Mesenchymal stem cell (in vitro differentiated cells and primary cell): ENCODE measurements at regions not wholly inside any gene's neighbourhood (a gene's known extent, or its start where the extent isn't known, plus 50 kb on each side); places are given as distances from the start of the nearest gene placed in this dataset.

Source experiments
- DNase-seq: peaks from one replicate; pipeline ENCODE4 v3.0.0-alpha.2; 2013
- H2AFZ ChIP-seq: one replicate; pipeline ENCODE4 v1.6.1; 2013; ENCODE audit warnings: low read depth, mild to moderate bottlenecking, control low read depth, inconsistent platforms, low read length, moderate library complexity
- H2AK5ac ChIP-seq: 2 replicates; pipeline ENCODE4 v1.6.1; 2013; ENCODE audit warnings: low read length, moderate library complexity, mild to moderate bottlenecking, inconsistent platforms; ENCODE audit not compliant: severe bottlenecking
- H2BK120ac ChIP-seq: one replicate; pipeline ENCODE4 v1.6.1; 2013; ENCODE audit warnings: low read depth, mild to moderate bottlenecking, inconsistent platforms, low read length, moderate library complexity
- H2BK12ac ChIP-seq, 2 experiments: one replicate each; pipeline ENCODE4 v1.6.1; 2013; ENCODE audit warnings: inconsistent platforms in 2 of 2, low read length in 2 of 2, mild to moderate bottlenecking in 2 of 2, moderate library complexity in 2 of 2, control low read depth in 1 of 2
- H2BK15ac ChIP-seq: one replicate; pipeline ENCODE4 v1.6.1; 2013; ENCODE audit warnings: mild to moderate bottlenecking, low read depth, inconsistent platforms; ENCODE audit not compliant: poor library complexity, severe bottlenecking
- H2BK5ac ChIP-seq: 2 replicates; pipeline ENCODE4 v1.6.1; 2013; ENCODE audit warnings: low read depth, mild to moderate bottlenecking, low read length, control low read depth, inconsistent platforms; ENCODE audit not compliant: poor library complexity, severe bottlenecking
- H3K14ac ChIP-seq, 2 experiments: one replicate each; pipeline ENCODE4 v1.6.1; 2013; ENCODE audit warnings: inconsistent platforms in 2 of 2, low read length in 2 of 2, control low read depth in 1 of 2, mild to moderate bottlenecking in 1 of 2, moderate library complexity in 1 of 2
- H3K18ac ChIP-seq, 2 experiments: one replicate each; pipeline ENCODE4 v1.6.1; 2013; ENCODE audit warnings: inconsistent platforms in 2 of 2, low read length in 2 of 2, control low read depth in 1 of 2, low read depth in 1 of 2, mild to moderate bottlenecking in 1 of 2
- H3K23ac ChIP-seq, 2 experiments: one replicate each; pipeline ENCODE4 v1.6.1; 2013; ENCODE audit warnings: inconsistent platforms in 2 of 2, low read length in 2 of 2, mild to moderate bottlenecking in 2 of 2, moderate library complexity in 2 of 2, control low read depth in 1 of 2
- H3K27ac ChIP-seq: 2 replicates; pipeline ENCODE4 v1.5.1; 2013; ENCODE audit warnings: mild to moderate bottlenecking, moderate library complexity, low read length, control low read depth, inconsistent platforms; ENCODE audit not compliant: poor library complexity, severe bottlenecking
- H3K27me3 ChIP-seq, 2 experiments: 2 replicates each; pipeline versions ENCODE4 v1.6.1 to v1.7.0; 2013; ENCODE audit warnings: low read length in 2 of 2, mild to moderate bottlenecking in 2 of 2, moderate library complexity in 2 of 2, control low read depth in 1 of 2, inconsistent platforms in 1 of 2; ENCODE audit not compliant: control insufficient read depth in 1 of 2, insufficient read depth in 1 of 2
- H3K36me3 ChIP-seq, 2 experiments: 2 replicates each; pipeline versions ENCODE4 v1.6.1 to v1.7.0; 2013; ENCODE audit warnings: low read length in 2 of 2, control low read depth in 1 of 2, inconsistent platforms in 1 of 2, low read depth in 1 of 2, mild to moderate bottlenecking in 1 of 2; ENCODE audit not compliant: insufficient read depth in 2 of 2, control insufficient read depth in 1 of 2
- H3K4ac ChIP-seq, 2 experiments: one replicate each; pipeline ENCODE4 v1.6.1; 2013; ENCODE audit warnings: inconsistent platforms in 2 of 2, low read length in 2 of 2, mild to moderate bottlenecking in 2 of 2, moderate library complexity in 2 of 2, control low read depth in 1 of 2, low read depth in 1 of 2
- H3K4me1 ChIP-seq: 2 replicates; pipeline ENCODE4 v1.6.1; 2013; ENCODE audit warnings: low read depth, low read length, control low read depth; ENCODE audit not compliant: control insufficient read depth, insufficient read depth
- H3K4me2 ChIP-seq: 2 replicates; pipeline ENCODE4 v1.6.1; 2013; ENCODE audit warnings: low read length, mild to moderate bottlenecking, inconsistent platforms; ENCODE audit not compliant: poor library complexity, severe bottlenecking
- H3K4me3 ChIP-seq, 2 experiments: 2 replicates each; pipeline versions ENCODE4 v1.5.1 to v1.7.0; 2013; ENCODE audit warnings: low read length in 2 of 2, mild to moderate bottlenecking in 2 of 2, control low read depth in 1 of 2, low read depth in 1 of 2; ENCODE audit not compliant: insufficient read depth in 1 of 2
- H3K79me1 ChIP-seq: replicated peaks from 2 replicates; pipeline ENCODE4 v1.6.1; 2013; ENCODE audit warnings: mild to moderate bottlenecking, control low read depth, low read length, inconsistent platforms; ENCODE audit not compliant: poor library complexity, severe bottlenecking
- H3K9ac ChIP-seq: 2 replicates; pipeline ENCODE4 v1.7.0; 2013; ENCODE audit warnings: mild to moderate bottlenecking, low read length, moderate library complexity
- H3K9me3 ChIP-seq: 2 replicates; pipeline ENCODE4 v1.7.0; 2013; ENCODE audit warnings: mild to moderate bottlenecking, low read length; ENCODE audit not compliant: control insufficient read depth
- H4K8ac ChIP-seq: one replicate; pipeline ENCODE4 v1.6.1; 2013; ENCODE audit warnings: inconsistent platforms, mild to moderate bottlenecking, low read length, moderate library complexity
- H4K91ac ChIP-seq: one replicate; pipeline ENCODE4 v1.6.1; 2013; ENCODE audit warnings: mild to moderate bottlenecking, low read length, inconsistent platforms
- WGBS: methylation state at CpG from one replicate; pipeline ENCODE4 v1.1.7; 2013; ENCODE audit warnings: mixed read lengths; 5-methylcytosine and 5-hydroxymethylcytosine counted together

DNA sequence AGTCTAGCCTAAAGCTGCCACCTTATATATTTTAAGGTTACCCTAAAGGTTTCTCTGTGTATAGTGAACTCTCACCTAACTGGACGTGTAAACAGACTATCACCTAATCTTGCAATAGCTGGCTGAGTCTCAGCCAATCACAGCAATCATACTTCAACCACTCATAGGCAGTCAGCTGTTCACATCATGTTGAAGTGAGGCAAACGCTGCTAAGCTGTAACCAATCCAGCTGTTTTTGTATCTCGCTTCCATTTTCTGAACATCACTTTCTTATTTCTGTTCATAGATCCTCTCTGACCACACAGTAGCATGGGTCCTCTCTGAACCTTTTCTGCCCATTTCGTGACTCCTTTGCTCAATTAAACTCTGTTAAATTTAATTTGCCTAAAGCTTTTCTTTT, 468.2 kb upstream of the POU3F3 start:
- no peak overlapping the region for H4K8ac ChIP-seq
- H3K27ac ChIP-seq, result no peak overlapping the region
- H3K9ac ChIP-seq, result no peak overlapping the region
- no peak overlapping the region for H4K91ac ChIP-seq
- no peak overlapping the region for H2AFZ ChIP-seq
- H3K4ac ChIP-seq, result no peak overlapping the region
- no peak overlapping the region for H2BK15ac ChIP-seq
- H3K18ac ChIP-seq, result no peak overlapping the region
- no peaks in the 10 kb centered on the region for H3K4me1 ChIP-seq
- no peak overlapping the region for H3K14ac ChIP-seq
- no peak overlapping the region for H3K23ac ChIP-seq
- no peaks in the 10 kb centered on the region for H3K79me1 ChIP-seq
- H2AK5ac ChIP-seq, result no peak overlapping the region
- H3K4me3 ChIP-seq, result no peak overlapping the region
- no peaks in the 10 kb centered on the region for H3K9me3 ChIP-seq
- no peaks in the 10 kb centered on the region for H3K27me3 ChIP-seq
- WGBS, result 66% methylated on average over 4 of the region's 4 CpGs
- no peak overlapping the region for H2BK5ac ChIP-seq
- no peak for DNase-seq
- H3K4me2 ChIP-seq, result no peak overlapping the region
- no peaks in the 10 kb centered on the region for H3K36me3 ChIP-seq
- H2BK12ac ChIP-seq, result no peak overlapping the region
- H2BK120ac ChIP-seq, result no peak overlapping the region

DNA sequence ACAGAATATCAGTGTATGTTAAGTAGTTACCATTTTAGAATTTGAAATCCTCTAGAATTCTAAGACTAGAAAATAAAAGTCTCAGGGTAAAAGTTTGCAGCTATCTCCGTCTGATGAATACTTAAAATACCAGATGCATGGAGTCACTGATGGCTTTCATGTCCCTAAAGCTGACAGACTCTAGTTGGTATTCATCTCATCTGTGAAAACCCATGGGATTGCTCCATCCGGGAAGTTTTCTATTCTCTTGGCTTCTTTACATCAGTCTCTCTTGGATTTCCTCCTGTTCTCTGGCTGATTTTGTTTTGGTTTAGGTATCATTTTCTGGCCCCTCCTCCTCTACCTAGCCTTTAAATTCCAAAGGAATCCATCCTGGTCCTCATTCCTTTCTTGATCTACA, 465.6 kb upstream of the POU3F3 start:
- no peak overlapping the region for H3K4ac ChIP-seq
- H2BK15ac ChIP-seq, result no peak overlapping the region
- H3K79me1 ChIP-seq, result no peaks in the 10 kb centered on the region
- peak overlapping the region; percentile 74 for H3K27ac ChIP-seq
- H2BK12ac ChIP-seq, result no peak overlapping the region
- no peak overlapping the region for H4K91ac ChIP-seq
- no peaks in the 10 kb centered on the region for H3K27me3 ChIP-seq
- 0% methylated on average over 2 of the region's 2 CpGs for WGBS
- no peak overlapping the region for H4K8ac ChIP-seq
- no peak overlapping the region for H3K14ac ChIP-seq
- H2BK120ac ChIP-seq, result no peak overlapping the region
- no peak for DNase-seq
- H3K18ac ChIP-seq, result no peak overlapping the region
- no peak overlapping the region for H3K23ac ChIP-seq
- no peaks in the 10 kb centered on the region for H3K36me3 ChIP-seq
- H2BK5ac ChIP-seq, result no peak overlapping the region
- H3K4me1 ChIP-seq, result no peaks in the 10 kb centered on the region
- H3K9me3 ChIP-seq, result peaks cover 3% of the 10 kb centered on the region
- no peak overlapping the region for H2AFZ ChIP-seq
- no peak overlapping the region for H2AK5ac ChIP-seq
- H3K9ac ChIP-seq, result no peak overlapping the region
- H3K4me3 ChIP-seq, result no peak overlapping the region
- H3K4me2 ChIP-seq, result no peak overlapping the region

DNA sequence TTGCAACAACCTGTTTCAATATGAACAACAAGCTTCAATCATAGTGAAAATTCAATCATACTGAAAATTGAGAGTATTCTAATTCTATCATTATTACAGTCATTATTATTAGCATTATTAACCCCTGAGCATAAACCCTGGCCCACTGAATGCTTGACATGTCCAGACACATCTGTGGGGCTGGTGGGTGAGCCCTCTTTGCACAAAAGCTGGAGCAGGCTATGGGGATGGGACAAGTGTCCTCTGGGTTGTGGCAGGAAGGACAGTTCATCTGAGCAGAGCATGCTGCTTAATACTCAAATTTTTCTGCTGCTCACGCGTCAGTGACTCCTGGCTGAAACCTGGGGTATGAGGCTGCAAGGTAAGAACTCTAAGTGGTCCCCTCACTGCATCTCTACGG, 451.1 kb upstream of the POU3F3 start:
- H2BK15ac ChIP-seq, result no peak overlapping the region
- no peak overlapping the region for H2BK120ac ChIP-seq
- no peaks in the 10 kb centered on the region for H3K9me3 ChIP-seq
- no peak for DNase-seq
- peaks cover 3% of the 10 kb centered on the region for H3K4me1 ChIP-seq
- no peak overlapping the region for H4K91ac ChIP-seq
- H3K27me3 ChIP-seq, result no peaks in the 10 kb centered on the region
- no peaks in the 10 kb centered on the region for H3K36me3 ChIP-seq
- H3K14ac ChIP-seq, result no peak overlapping the region
- H3K4me3 ChIP-seq, result no peak overlapping the region
- no peak overlapping the region for H2BK5ac ChIP-seq
- no peak overlapping the region for H2AFZ ChIP-seq
- 92% methylated on average over 3 of the region's 3 CpGs for WGBS
- no peak overlapping the region for H3K23ac ChIP-seq
- H3K18ac ChIP-seq, result no peak overlapping the region
- H3K4ac ChIP-seq, result no peak overlapping the region
- no peak overlapping the region for H4K8ac ChIP-seq
- no peak overlapping the region for H2AK5ac ChIP-seq
- H3K9ac ChIP-seq, result no peak overlapping the region
- H3K4me2 ChIP-seq, result no peak overlapping the region
- no peak overlapping the region for H2BK12ac ChIP-seq
- H3K79me1 ChIP-seq, result no peaks in the 10 kb centered on the region
- no peak overlapping the region for H3K27ac ChIP-seq

DNA sequence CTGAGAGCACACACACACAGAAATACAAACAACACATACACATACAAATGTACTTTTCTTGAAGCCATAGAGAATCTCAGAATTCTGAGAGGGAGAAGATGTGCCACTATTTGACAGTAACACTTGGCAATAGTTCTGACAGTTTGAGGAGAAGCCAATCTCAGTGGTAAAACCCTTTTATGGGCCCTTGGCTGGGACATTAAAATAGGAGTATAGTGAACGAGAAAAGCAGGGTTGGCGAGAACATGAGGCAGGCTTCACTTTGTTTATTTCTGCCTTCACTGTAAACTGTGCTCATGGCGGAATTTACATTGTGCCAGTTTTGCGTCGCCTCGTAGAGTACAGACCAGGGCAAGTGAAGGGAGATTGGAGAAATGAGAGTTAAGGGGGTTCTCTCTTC, 449.4 kb upstream of the POU3F3 start:
- Histone ChIP-seq H3K27me3 (no peaks in the 10 kb centered on the region), H2BK15ac (no peak overlapping the region), H3K4ac (no peak overlapping the region), H3K9me3 (no peaks in the 10 kb centered on the region), H3K36me3 (no peaks in the 10 kb centered on the region), H3K9ac (no peak overlapping the region), H2AK5ac (no peak overlapping the region), H2BK120ac (no peak overlapping the region), H3K4me2 (no peak overlapping the region), H3K4me3 (no peak overlapping the region), H4K91ac (no peak overlapping the region), H3K27ac (no peak overlapping the region), H2BK5ac (no peak overlapping the region), H3K14ac (no peak overlapping the region), H3K4me1 (peaks cover 3% of the 10 kb centered on the region), H3K23ac (no peak overlapping the region), H4K8ac (no peak overlapping the region), H3K18ac (no peak overlapping the region), H2BK12ac (no peak overlapping the region), H3K79me1 (no peaks in the 10 kb centered on the region), H2AFZ (no peak overlapping the region)
- DNase-seq, result no peak
- 86% methylated on average over 6 of the region's 6 CpGs for WGBS
